HT-29 (cell line): ENCODE measurements at regions not wholly inside any gene's neighbourhood (a gene's known extent, or its start where the extent isn't known, plus 50 kb on each side); places are given as distances from the start of the nearest gene placed in this dataset.

Experiments used
- DNase-seq: peaks from one replicate; pipeline ENCODE4 v3.0.0-alpha.2; 2015; ENCODE audit warnings: low spot score

DNA sequence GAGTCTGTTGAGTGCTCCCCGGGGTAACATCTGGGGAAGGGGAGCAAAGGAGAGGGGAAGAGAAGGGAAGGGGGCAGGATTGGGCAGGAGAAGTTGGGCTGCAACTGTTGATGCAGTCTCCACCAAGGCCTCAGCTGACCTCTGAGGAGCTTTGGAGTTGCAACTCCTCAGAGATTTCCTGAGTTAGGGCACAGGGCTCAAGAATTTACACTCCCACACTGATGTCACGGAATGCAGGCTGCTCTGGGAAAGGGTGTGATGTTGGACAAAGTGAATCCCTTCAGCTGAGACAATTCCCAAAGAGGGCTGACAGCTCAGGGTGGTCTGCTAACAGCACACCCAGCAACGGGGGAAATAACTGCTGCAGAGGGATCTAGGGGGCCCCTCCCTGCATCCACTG lies 295.6 kb downstream of the PCNX1 start:
- DNase-seq = no peak

GRCh38 chr14:71203306-71203705 lies 296.0 kb downstream of the PCNX1 start:
- no peak for DNase-seq

- no peak for DNase-seq
Observed at GRCh38 chr14:71204231-71204630, 297.0 kb downstream of the PCNX1 start.

GRCh38 chr14:71204768-71205167 lies 297.5 kb downstream of the PCNX1 start:
- no peak for DNase-seq

DNA sequence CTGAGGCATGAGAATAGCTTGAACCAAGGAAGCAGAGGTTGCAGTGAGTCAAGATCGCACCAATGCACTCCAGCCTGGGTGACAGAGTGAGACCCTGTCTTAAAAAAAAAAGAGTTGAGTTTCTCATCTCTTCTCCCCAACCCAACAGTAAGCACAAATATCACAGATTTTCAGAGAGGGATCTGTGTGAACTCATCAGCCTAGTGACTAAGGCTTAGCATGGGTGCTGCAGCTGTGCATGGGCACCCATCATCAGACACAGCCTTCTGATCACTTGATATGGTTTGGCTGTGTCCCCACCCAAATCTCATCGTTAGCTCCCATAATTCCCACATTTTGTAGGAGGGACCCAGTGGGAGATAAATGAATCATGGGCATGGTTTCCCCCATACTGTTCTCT lies 298.9 kb downstream of the PCNX1 start:
- DNase-seq = no peak

- peak; percentile 76 for DNase-seq
Observed at GRCh38 chr14:71206766-71207371, 299.6 kb downstream of the PCNX1 start.

DNA sequence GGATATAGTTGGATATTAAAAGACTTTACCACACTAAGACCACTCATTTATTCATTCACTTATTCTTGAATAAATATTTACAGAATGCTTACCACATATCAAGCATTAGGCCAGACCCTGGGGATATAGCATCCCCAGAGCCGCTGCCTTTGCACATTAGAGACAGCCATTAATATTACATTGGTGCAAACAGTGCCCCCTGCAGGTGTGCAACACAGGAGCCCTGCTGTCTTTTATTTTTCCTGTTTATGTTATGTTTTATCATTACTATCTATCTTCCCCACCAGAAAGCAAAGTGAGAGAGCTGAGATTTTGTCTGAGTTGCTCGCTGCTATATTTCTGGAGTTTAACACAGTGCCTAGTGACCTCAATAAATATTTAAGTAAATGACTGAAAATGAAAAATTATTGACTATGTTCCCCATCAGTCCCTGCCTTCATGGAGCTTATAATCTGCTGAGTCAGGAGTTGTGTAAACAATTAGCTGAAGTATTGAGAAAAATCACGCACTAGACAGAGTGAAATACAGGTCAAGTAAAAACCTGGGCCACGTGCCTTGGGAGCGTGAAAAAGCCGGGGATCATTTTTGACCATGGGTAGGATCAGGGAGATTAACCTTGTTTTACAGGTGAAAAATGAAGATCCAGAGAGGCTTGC lies 301.6 kb downstream of the PCNX1 start:
- DNase-seq = no peak

DNA sequence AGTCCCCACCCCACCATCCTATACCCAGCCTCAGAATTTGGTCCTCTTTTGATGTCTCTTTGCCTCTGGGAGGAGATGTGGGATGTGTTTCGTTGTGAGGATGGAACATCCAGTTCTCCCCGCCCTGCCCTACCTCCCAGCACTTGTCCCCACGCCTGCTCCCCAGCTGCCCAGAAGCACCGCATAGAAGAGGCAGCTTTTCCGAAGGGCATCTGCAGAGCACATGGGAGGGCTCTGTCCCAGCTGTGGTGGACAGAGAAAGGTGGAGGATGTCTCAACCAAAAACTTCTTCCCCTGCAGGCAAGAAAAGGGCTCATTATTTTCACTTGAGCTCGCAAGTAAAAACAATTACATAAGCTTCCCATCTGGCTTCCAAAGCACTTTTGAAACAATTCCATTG lies 302.6 kb downstream of the PCNX1 start:
- no peak for DNase-seq

- no peak for DNase-seq
Observed at GRCh38 chr14:71212093-71212492, 304.8 kb downstream of the PCNX1 start.

GRCh38 chr14:71212683-71213107 lies 305.4 kb downstream of the PCNX1 start:
- no peak for DNase-seq

- no peak for DNase-seq
Observed at GRCh38 chr14:71214241-71214640, 307.0 kb downstream of the PCNX1 start.

- no peak for DNase-seq
Observed at GRCh38 chr14:71220462-71220861, 313.2 kb downstream of the PCNX1 start.

DNA sequence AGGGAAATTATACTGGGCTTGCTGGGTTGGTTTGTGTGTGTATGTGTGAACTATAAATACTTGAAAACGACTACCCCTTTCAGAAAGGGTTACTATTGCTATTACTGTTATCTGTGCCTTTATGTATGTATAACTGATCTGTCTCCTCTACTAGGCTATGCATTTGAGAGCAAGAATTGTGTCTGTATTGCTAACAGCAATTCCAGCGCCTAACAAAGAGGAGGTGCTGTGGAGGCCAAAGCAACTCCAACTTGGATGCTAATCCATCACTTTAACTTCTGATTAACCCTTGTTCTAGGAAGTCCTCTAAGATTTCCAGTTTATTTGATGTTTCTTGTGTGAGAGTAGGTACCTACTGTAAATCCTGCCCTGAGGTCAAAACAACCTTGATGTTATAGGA lies 313.9 kb downstream of the PCNX1 start:
- no peak for DNase-seq

DNA sequence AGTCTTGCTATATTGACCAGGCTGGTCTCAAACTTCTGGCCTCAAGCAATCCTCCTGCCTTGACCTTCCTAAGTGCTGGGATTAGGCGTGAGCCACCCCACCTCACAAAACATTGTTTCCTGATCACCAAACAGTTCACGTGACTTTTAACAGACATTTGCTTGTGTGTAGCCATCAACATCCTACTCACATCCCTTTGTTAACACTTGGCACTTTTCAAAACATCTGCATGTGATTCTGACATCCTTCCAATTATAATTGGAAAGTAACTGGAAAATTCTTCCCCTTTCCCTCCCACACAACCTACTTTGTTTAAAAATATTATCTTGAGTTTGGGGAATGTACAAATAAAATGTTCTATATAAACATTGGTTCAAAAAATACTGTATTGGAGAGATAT lies 317.9 kb downstream of the PCNX1 start:
- DNase-seq = no peak

DNA sequence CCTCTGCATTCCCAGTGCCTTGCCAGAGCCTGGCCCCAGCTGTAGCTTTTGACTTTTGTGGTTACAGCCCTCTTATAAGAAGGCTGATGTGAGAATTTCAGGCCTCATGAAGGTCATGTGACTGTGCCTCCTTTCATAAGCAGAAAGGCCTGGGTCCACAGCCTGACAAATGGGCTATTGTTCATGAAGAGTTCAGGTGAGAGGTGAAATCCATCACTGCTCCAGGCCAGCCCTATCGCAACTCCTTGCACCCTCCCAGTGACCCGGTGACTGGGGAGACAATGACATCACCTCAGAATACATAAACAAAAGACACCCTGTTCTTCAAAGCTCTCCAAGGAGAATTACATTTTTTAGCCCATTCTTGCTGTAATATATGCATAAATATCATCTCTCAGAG lies 321.5 kb downstream of the PCNX1 start:
- DNase-seq = peak; percentile 67

DNA sequence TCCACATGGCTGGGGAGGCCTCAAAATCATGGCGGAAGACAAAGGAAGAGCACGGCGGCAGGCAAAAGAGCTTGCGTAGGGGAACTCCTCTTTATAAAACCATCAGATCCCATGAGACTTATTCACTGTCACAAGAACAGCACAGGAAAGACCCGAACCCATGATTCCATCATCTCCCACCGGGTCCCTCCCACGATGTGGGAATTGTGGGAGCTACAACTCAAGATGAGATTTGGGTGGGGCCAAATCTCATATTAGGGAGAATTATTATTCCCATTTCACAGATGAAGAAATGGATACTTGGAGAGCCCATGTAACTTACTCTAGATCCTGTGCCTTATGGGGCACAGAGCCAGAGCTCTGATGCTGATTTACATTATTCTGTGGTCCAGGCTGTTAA lies 322.6 kb downstream of the PCNX1 start:
- DNase-seq = no peak

DNA sequence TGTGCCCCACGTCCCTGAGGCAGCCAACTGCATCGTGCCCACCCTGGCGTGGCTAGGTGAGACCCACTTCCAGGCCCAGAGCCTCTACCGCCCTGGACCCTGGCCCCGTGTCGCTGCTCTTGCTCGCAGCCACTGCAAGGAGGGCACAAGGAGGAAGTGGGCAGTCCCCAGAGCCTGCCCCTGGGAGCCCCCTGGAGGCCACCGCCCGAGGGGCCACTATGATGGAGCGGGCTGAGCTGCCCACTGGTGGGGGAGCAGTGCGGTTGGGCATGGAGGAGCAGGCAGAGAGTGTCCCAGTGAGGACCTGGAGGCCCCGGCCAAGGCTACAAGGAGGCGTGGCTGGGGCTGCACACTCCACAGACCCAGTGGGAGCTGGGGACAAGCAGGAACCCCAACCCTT lies 323.6 kb downstream of the PCNX1 start:
- no peak for DNase-seq

- DNase-seq = no peak
Observed at GRCh38 chr14:71231521-71232393, 324.5 kb downstream of the PCNX1 start.

DNA sequence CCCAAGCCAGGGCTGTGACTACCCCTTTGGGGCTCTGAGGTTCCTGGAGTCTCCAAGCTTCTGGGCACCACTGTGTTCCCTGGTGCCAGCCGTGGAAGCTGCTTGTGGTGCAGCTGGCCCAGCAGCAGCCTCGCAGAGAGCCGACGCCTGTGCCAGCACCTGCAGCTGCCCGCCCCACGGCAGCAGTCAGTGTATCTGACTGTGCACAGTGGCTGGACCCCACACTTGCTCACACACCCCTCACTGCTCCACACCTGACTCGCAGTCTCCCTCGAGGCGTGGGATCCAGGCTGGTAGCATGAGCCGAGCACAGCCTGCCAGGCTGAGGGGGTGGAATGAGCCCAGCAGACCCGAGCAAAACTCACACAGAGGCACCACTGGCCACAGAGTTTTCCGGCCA lies 325.2 kb downstream of the PCNX1 start:
- no peak for DNase-seq

DNA sequence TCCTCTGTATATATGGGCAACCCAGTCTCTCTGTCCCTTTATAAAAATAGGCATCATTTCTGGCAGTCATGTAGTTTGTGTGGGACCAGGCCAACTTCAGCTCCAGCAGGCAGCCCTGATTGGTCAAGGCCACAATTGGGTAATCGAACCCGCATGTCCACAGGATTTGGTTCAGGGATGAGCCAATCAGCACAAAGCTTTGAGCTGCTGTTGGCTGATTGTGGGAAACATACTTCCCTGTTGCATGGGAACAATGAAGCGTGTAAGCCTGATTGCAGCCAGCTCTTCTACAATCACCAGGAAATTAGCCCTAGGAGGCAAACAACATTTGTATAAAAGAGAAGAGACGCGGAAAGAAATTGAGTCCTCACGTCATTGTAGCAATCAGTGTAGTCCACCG lies 328.6 kb downstream of the PCNX1 start:
- no peak for DNase-seq

DNA sequence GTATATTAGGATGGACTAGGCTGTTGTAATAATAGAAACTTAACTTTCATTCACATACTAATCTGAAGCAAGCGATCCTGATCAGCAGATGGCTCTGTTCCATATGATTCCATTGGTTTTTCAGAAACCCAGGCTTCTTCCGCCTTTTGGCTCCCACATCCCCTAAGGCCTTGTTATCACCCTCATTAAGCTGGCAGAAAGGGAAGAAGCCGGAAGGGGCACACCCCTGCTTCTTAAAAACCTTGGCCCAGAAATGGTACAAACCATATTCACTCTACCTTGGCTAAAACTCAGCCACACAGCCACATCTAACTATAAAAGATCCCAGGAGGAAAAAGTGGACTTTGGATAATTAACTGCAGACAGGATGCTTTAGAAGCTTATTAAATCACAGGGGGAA lies 329.2 kb downstream of the PCNX1 start:
- DNase-seq = peak; percentile 33

DNA sequence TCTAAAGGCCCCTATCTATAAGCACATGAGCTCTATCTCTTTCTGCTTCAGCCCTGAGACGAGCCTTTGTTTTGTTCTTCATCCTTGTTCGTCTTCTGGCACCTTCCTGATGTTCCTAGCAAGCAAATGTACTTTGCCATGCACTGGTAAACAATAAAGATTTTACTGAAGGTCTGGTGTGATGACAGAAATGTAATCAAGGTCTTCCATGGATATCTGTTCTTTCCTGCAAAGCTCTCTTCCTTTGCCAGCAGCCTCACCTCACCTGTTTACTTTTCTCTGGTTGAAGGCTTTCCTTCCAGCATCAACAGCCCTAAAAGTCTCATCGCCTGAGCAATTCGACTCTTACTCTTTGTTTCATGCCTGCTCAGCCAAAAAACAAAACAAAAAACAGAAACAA lies 330.3 kb downstream of the PCNX1 start:
- DNase-seq = no peak

GRCh38 chr14:71238835-71239234 lies 331.6 kb downstream of the PCNX1 start:
- DNase-seq = no peak
